NCI-H2196 (cell line): ENCODE measurements at regions not wholly inside any gene's neighbourhood (a gene's known extent, or its start where the extent isn't known, plus 50 kb on each side); places are given as distances from the start of the nearest gene placed in this dataset.

Source experiments
- DNase-seq: peaks from one replicate; lab custom pipeline; 2025; ENCODE audit not compliant: unreplicated experiment; lab: John Stamatoyannopoulos, UW

- DNase-seq: no peak
These were observed 163.2 kb upstream of the BLID start for GRCh38 chr11:122279194-122279593.

- no peak for DNase-seq
These were observed 161.5 kb upstream of the BLID start for GRCh38 chr11:122277493-122277892.

GRCh38 chr11:122276221-122276620 lies 160.2 kb upstream of the BLID start:
- DNase-seq: no peak

- DNase-seq: no peak
These were observed 159.5 kb upstream of the BLID start for GRCh38 chr11:122275508-122275907.

GRCh38 chr11:122273476-122274191 lies 157.6 kb upstream of the BLID start:
- DNase-seq: no peak

- no peak for DNase-seq
These were observed 155.7 kb upstream of the BLID start for GRCh38 chr11:122271745-122272144.

- no peak for DNase-seq
These were observed 155.1 kb upstream of the BLID start for GRCh38 chr11:122271137-122271536.

- no peak for DNase-seq
These were observed 154.5 kb upstream of the BLID start for GRCh38 chr11:122270535-122270934.

- no peak for DNase-seq
These were observed 153.8 kb upstream of the BLID start for GRCh38 chr11:122269824-122270223.

- no peak for DNase-seq
These were observed 152.7 kb upstream of the BLID start for GRCh38 chr11:122268601-122269130.

- DNase-seq: no peak
These were observed 151.6 kb upstream of the BLID start for GRCh38 chr11:122267602-122268001.

GRCh38 chr11:122265981-122266380 lies 150.0 kb upstream of the BLID start:
- DNase-seq: no peak

GRCh38 chr11:122264121-122264520 lies 148.1 kb upstream of the BLID start:
- no peak for DNase-seq

GRCh38 chr11:122261546-122261945 lies 145.5 kb upstream of the BLID start:
- no peak for DNase-seq

- DNase-seq: no peak
These were observed 143.3 kb upstream of the BLID start for GRCh38 chr11:122259195-122259821.

GRCh38 chr11:122258446-122259194 lies 142.6 kb upstream of the BLID start:
- no peak for DNase-seq

- DNase-seq: no peak
These were observed 137.7 kb upstream of the BLID start for GRCh38 chr11:122253589-122254231.

GRCh38 chr11:122248939-122249338 lies 132.9 kb upstream of the BLID start:
- no peak for DNase-seq

- no peak for DNase-seq
These were observed 132.1 kb upstream of the BLID start for GRCh38 chr11:122248131-122248530.

- DNase-seq: no peak
These were observed 130.9 kb upstream of the BLID start for GRCh38 chr11:122246874-122247273.

GRCh38 chr11:122242731-122243130 lies 126.7 kb upstream of the BLID start:
- no peak for DNase-seq
